Effector memory CD8-positive, alpha-beta T cell (primary cell): ENCODE measurements at regions not wholly inside any gene's neighbourhood (a gene's known extent, or its start where the extent isn't known, plus 50 kb on each side); places are given as distances from the start of the nearest gene placed in this dataset.

Experiments
- ATAC-seq: fragments of 150-1000 bp; cut with Tn5 transposase; replicated peaks from 2 replicates; pipeline ENCODE4 v1.10.0; 2021; ENCODE audit warnings: mild to moderate bottlenecking, moderate library complexity
- DNase-seq, 3 experiments: peaks; one replicate each; pipeline ENCODE4 v3.0.0; 2021
- H3K27ac Mint-ChIP-seq, 2 donors: one replicate each; pipeline ENCODE4 v1.8.0; 2022; ENCODE audit warnings: mild to moderate bottlenecking in 2 of 2, mixed read lengths in 2 of 2, moderate library complexity in 2 of 2
- H3K27me3 Mint-ChIP-seq, 2 donors: one replicate each; pipeline ENCODE4 v1.8.0; 2022; ENCODE audit warnings: mixed read lengths in 2 of 2
- H3K36me3 Mint-ChIP-seq: one replicate; pipeline ENCODE4 v1.8.0; 2022; ENCODE audit warnings: mild to moderate bottlenecking, moderate library complexity, mixed read lengths; ENCODE audit not compliant: insufficient read depth
- H3K4me1 Mint-ChIP-seq, 2 donors: one replicate each; pipeline ENCODE4 v1.8.0; 2022; ENCODE audit warnings: low read depth in 2 of 2, mixed read lengths in 2 of 2
- H3K4me3 Mint-ChIP-seq, 2 donors: one replicate each; pipeline ENCODE4 v1.8.0; 2022; ENCODE audit warnings: mild to moderate bottlenecking in 2 of 2, mixed read lengths in 2 of 2, moderate library complexity in 2 of 2
- H3K9me3 Mint-ChIP-seq, 2 donors: one replicate each; pipeline ENCODE4 v1.8.0; 2022; ENCODE audit warnings: mixed read lengths in 2 of 2

DNA sequence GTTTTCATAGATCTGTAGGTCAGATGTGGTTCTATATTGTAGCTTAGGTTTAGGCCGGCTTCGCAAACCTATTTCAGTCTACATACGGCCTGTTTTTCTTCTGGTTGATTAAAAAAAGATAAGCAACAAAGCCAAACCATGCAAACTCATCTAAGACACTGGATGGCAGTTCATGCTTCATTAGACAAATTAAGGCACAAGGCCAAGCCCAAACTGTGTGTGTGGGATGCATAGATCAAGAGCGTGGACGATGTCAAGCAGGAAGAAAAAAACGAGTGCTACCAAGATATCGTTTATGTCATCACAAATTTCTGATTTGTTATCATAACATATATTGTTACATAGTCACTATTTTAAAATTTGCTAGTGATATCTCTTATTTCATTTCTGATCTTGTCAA is 357.6 kb upstream of the KIRREL3 start:
- peaks cover 0 to 4% of the 10 kb centered on the region in 2 donors for H3K27me3 Mint-ChIP-seq
- DNase-seq: no peak
- no peak for ATAC-seq
- H3K27ac Mint-ChIP-seq: no peak overlapping the region
- H3K4me1 Mint-ChIP-seq: no peaks in the 10 kb centered on the region
- H3K36me3 Mint-ChIP-seq: no peaks in the 10 kb centered on the region
- H3K9me3 Mint-ChIP-seq: peaks cover 0 to 5% of the 10 kb centered on the region in 2 donors
- no peak overlapping the region for H3K4me3 Mint-ChIP-seq

DNA sequence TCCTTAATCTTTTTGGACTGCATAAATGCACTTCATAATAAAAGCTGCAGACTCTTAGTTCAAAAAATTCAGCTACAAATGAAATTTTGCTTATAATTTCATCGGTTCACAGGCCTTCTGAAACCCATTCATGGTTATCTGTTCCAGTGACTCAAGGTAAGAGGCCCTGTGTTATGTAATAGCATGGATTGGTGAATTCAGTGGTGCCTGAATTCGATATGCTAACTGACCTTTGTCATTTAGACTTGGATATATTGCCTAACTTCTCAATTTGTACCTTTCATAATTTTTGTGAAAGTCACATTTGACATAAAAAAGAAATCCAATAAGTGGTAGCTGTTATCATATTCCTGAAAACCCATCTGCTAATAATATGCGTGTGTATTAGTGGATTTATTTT is 349.9 kb upstream of the KIRREL3 start:
- no peak for DNase-seq
- no peak for ATAC-seq

DNA sequence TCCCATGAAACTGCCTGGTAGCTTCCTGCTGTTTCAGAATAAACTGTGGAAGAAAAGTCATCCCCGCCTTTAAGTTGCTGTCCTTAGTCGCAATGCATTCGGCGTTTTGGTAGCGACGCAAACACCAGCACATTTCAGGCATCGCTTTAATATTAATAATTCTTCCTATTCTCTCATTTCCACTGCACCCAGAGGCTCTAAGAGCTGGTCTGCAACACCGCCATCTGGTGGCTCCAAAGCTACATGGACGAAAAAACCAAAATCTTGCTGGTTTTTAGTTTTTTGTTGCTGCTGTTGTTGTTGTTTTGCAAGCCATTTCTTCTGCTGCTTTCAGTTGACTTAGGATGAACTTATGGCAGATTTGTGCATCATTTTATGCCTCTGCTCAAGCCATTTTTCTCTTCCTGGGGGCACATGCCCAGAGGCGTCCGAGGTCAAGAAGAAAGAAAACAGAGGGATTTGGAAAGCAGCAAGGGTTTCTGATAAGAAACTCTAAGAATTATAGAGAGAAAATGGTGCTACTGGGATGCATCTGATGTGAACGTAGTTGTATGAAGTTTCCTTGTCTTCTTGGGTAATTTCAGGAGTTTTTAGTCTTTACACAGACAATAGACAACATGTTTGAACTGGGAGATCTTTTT is 345.4 kb upstream of the KIRREL3 start:
- DNase-seq: no peak
- Mint-ChIP-seq H3K4me1 (no peaks in the 10 kb centered on the region), H3K36me3 (no peaks in the 10 kb centered on the region), H3K4me3 (no peak overlapping the region), H3K27ac (no peak overlapping the region), H3K27me3 (no peaks in the 10 kb centered on the region), H3K9me3 (peaks cover 0 to 3% of the 10 kb centered on the region in 2 donors)
- no peak for ATAC-seq

More for the DNA sequence above, 349.9 kb upstream of the KIRREL3 start:
- Mint-ChIP-seq H3K9me3 (peaks cover 0 to 3% of the 10 kb centered on the region in 2 donors), H3K4me1 (no peaks in the 10 kb centered on the region), H3K27ac (no peak overlapping the region), H3K36me3 (no peaks in the 10 kb centered on the region), H3K4me3 (no peak overlapping the region), H3K27me3 (no peaks in the 10 kb centered on the region)

- H3K9me3 Mint-ChIP-seq: peaks cover 0 to 2% of the 10 kb centered on the region in 2 donors
- no peak overlapping the region for H3K27ac Mint-ChIP-seq
- DNase-seq (no peak), ATAC-seq (no peak)
- no peaks in the 10 kb centered on the region for H3K4me1 Mint-ChIP-seq
- no peak overlapping the region for H3K4me3 Mint-ChIP-seq
- no peaks in the 10 kb centered on the region for H3K36me3 Mint-ChIP-seq
- no peaks in the 10 kb centered on the region for H3K27me3 Mint-ChIP-seq
These were observed 339.9 kb upstream of the KIRREL3 start for GRCh38 chr11:127340438-127340837.

DNA sequence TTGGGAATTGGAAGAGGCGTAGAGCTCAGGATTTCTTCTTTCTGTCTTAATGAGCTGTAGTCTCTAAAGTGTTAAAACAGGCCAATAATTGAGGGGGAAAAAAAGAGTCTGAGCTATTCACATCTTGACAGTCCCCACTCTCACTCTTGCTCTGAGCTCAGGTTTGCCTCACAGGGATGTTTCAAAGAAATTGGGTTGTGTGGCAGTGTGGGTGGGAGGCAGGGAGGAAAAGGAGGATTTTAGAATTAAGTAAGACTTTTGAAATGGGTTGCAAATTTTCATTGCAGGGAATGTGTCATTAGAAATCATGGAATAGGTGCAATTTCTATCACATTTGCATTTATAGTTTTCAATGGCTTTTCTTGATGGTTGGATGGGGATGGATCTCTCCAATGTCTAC is 338.8 kb upstream of the KIRREL3 start:
- no peaks in the 10 kb centered on the region for H3K36me3 Mint-ChIP-seq
- ATAC-seq (no peak), DNase-seq (no peak)
- no peak overlapping the region for H3K4me3 Mint-ChIP-seq
- no peaks in the 10 kb centered on the region for H3K27me3 Mint-ChIP-seq
- H3K27ac Mint-ChIP-seq: no peak overlapping the region
- peaks cover 0 to 2% of the 10 kb centered on the region in 2 donors for H3K9me3 Mint-ChIP-seq
- no peaks in the 10 kb centered on the region for H3K4me1 Mint-ChIP-seq

DNA sequence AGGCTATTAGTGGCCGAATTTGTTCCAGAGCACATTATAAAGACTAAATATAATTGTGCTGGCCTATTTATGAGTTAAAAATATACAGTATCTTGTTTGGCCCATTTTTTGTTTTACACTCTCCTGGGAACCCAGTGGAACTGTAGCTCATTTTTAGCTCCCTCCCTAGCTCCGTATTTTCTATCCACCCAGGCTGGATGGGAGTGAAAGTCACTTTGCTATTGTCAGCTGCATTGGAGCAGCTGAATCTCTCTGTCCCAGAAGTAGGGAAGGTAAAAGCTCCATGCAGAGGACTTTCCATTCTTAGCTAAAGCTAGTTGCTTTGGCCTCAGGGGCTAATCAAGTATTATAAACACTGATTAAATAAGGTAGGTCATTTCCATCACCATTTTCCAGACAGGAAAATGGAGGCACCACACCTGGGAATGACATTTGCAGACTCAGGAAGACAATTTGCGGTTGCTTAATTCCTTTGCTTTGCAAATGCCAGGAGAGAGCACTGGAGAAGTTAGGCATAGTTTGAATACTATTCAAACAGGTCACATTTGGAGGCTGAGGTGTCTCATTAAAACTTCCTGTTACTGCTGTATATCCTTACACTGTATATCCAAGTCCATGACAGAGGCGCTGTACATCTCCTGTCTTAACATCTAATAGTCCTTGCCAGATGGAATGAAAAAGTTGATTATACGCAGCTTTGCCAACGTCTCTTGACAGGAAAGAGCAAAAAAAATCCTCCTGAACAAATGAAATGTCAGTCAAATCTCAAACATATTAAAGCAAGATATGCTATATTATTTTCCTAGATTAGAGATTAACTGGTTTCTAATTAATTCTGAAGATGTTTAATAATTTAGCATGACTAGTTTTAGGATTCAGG is 338.1 kb upstream of the KIRREL3 start:
- Mint-ChIP-seq H3K27ac (no peak overlapping the region), H3K36me3 (no peaks in the 10 kb centered on the region), H3K9me3 (peaks cover 0 to 2% of the 10 kb centered on the region in 2 donors), H3K27me3 (no peaks in the 10 kb centered on the region), H3K4me3 (no peak overlapping the region), H3K4me1 (no peaks in the 10 kb centered on the region)
- ATAC-seq (no peak), DNase-seq (no peak)

DNA sequence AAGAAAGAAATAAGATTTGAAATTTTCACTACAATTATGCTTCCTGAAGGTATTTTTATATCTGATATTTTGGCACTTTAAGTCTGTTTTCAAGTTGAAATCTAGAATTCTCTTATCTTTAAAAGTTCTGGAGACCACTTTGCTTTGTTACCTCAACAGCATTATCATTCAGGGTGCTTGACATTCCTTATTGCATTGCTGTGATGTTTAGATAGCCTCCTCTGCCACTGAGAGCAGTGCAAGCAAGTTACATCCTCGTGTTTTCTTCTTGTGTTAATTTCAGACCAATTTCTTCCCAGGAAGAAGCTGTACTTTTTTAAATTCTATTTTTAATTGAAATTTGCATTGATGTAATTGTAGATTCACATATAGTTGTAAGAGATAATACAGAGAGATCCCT is 333.9 kb upstream of the KIRREL3 start:
- DNase-seq (no peak), ATAC-seq (no peak)
- Mint-ChIP-seq H3K4me3 (no peak overlapping the region), H3K27me3 (no peaks in the 10 kb centered on the region), H3K4me1 (no peaks in the 10 kb centered on the region), H3K27ac (no peak overlapping the region), H3K9me3 (peaks cover 0 to 4% of the 10 kb centered on the region in 2 donors), H3K36me3 (no peaks in the 10 kb centered on the region)

DNA sequence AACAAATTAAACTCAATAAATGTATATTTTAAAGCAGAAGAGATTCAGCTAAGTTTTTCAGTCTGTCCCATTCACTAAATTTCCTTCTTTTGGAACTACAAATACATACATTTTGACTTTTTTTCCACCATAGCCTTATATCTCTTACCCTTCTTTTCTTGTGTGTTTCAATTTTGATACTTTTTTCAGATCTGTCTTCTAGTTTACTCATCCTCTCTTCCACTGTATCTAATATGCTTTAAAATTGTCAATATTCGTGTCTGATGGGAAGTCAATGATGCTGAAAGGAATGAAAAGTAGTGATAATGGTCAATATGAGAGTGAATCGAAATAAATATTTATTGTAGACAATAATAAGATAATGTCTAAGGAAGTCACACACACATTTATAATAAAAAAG is 332.3 kb upstream of the KIRREL3 start:
- no peak overlapping the region for H3K4me3 Mint-ChIP-seq
- no peak overlapping the region for H3K27ac Mint-ChIP-seq
- H3K9me3 Mint-ChIP-seq: peaks cover 0 to 6% of the 10 kb centered on the region in 2 donors
- no peaks in the 10 kb centered on the region for H3K4me1 Mint-ChIP-seq
- no peaks in the 10 kb centered on the region for H3K36me3 Mint-ChIP-seq
- ATAC-seq (no peak), DNase-seq (no peak)
- no peaks in the 10 kb centered on the region for H3K27me3 Mint-ChIP-seq

- Mint-ChIP-seq H3K4me1 (no peaks in the 10 kb centered on the region), H3K4me3 (no peak overlapping the region), H3K9me3 (peaks cover 0 to 4% of the 10 kb centered on the region in 2 donors), H3K36me3 (no peaks in the 10 kb centered on the region), H3K27me3 (no peaks in the 10 kb centered on the region), H3K27ac (no peak overlapping the region)
- DNase-seq: no peak
- no peak for ATAC-seq
These were observed 329.5 kb upstream of the KIRREL3 start for GRCh38 chr11:127330044-127330443.

GRCh38 chr11:127308291-127308690 is 307.7 kb upstream of the KIRREL3 start:
- Mint-ChIP-seq H3K27me3 (no peaks in the 10 kb centered on the region), H3K4me1 (no peaks in the 10 kb centered on the region), H3K4me3 (no peak overlapping the region), H3K9me3 (peaks cover 6 to 14% of the 10 kb centered on the region in 2 donors), H3K27ac (no peak overlapping the region), H3K36me3 (no peaks in the 10 kb centered on the region)
- DNase-seq (no peak), ATAC-seq (no peak)

GRCh38 chr11:127307700-127308099 is 307.1 kb upstream of the KIRREL3 start:
- DNase-seq (no peak), ATAC-seq (no peak)
- peaks cover 6 to 9% of the 10 kb centered on the region in 2 donors for H3K9me3 Mint-ChIP-seq
- H3K4me3 Mint-ChIP-seq: no peak overlapping the region
- no peaks in the 10 kb centered on the region for H3K36me3 Mint-ChIP-seq
- H3K27me3 Mint-ChIP-seq: no peaks in the 10 kb centered on the region
- H3K27ac Mint-ChIP-seq: no peak overlapping the region
- no peaks in the 10 kb centered on the region for H3K4me1 Mint-ChIP-seq

DNA sequence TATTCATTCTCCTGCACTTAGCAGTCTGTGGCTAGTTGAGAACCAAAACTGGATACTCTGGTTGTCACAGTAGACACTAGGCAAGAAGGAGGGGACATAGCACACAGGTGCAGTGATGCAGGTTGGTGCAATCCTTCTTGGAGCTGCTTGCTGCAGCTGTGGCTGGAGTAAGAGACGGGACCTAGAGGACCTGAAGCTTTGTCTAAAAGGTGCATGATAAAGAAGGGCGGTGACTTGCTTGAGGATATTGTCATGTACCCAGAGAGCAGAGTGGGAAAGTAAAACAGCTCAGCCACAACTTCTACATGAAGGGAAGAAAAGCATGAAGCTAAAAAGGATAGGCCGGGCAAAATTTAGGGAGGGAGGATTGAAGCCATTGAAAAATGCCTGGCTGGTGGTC is 304.1 kb upstream of the KIRREL3 start:
- Mint-ChIP-seq H3K4me3 (no peak overlapping the region), H3K27me3 (no peaks in the 10 kb centered on the region), H3K4me1 (no peaks in the 10 kb centered on the region), H3K9me3 (peaks cover 0 to 4% of the 10 kb centered on the region in 2 donors), H3K27ac (no peak overlapping the region), H3K36me3 (no peaks in the 10 kb centered on the region)
- ATAC-seq (no peak), DNase-seq (no peak)

DNA sequence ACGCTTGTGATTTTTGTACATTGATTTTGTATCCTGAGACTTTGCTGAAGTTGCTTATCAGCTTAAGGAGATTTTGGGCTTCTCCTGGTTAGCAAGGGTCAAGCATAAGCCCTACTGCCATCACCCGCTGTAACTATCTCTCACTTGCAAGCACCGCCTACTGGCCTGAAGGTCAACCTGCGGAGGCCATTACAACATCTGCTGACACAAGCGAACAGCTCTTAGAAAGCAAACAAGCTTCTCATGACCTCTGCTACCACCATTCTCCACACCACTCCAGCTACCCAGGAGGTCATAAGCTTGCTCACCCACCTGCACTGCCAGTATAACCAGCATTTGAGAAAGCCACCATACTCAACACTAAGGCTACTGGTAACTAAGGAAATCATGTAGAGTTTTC is 288.4 kb upstream of the KIRREL3 start:
- peaks cover 6 to 10% of the 10 kb centered on the region in 2 donors for H3K9me3 Mint-ChIP-seq
- no peak overlapping the region for H3K27ac Mint-ChIP-seq
- no peaks in the 10 kb centered on the region for H3K4me1 Mint-ChIP-seq
- H3K27me3 Mint-ChIP-seq: no peaks in the 10 kb centered on the region
- no peaks in the 10 kb centered on the region for H3K36me3 Mint-ChIP-seq
- ATAC-seq (no peak), DNase-seq (no peak)
- no peak overlapping the region for H3K4me3 Mint-ChIP-seq

GRCh38 chr11:127281534-127281933 is 281.0 kb upstream of the KIRREL3 start:
- ATAC-seq (no peak), DNase-seq (no peak)
- Mint-ChIP-seq H3K27ac (no peak overlapping the region), H3K36me3 (no peaks in the 10 kb centered on the region), H3K9me3 (no peaks in the 10 kb centered on the region), H3K4me1 (no peaks in the 10 kb centered on the region), H3K27me3 (no peaks in the 10 kb centered on the region), H3K4me3 (no peak overlapping the region)
